GM13977 (cell line): ENCODE measurements at regions not wholly inside any gene's neighbourhood (a gene's known extent, or its start where the extent isn't known, plus 50 kb on each side); places are given as distances from the start of the nearest gene placed in this dataset.

ENCODE experiments used
- DNase-seq: peaks from one replicate; pipeline ENCODE4 v3.0.0; 2012; ENCODE audit warnings: low spot score
- CTCF ChIP-seq: IDR thresholded peaks from 2 replicates; pipeline ENCODE4 v1.5.1; 2012; ENCODE audit warnings: mild to moderate bottlenecking, control low read depth; ENCODE audit not compliant: insufficient read depth; ENCODE audit errors: extremely low read depth, missing control alignments
- in situ Hi-C: fragments of 300-500 bp; cut with MboI; formaldehyde crosslinking; loops from one replicate; pipeline ENCODE4 v1.12.0; 2022; ENCODE audit warnings: low sequenced_read_pairs, low pct_unique_long_range_greater_than_20kb, mixed read lengths, inconsistent platforms; ENCODE audit not compliant: unreplicated experiment

DNA sequence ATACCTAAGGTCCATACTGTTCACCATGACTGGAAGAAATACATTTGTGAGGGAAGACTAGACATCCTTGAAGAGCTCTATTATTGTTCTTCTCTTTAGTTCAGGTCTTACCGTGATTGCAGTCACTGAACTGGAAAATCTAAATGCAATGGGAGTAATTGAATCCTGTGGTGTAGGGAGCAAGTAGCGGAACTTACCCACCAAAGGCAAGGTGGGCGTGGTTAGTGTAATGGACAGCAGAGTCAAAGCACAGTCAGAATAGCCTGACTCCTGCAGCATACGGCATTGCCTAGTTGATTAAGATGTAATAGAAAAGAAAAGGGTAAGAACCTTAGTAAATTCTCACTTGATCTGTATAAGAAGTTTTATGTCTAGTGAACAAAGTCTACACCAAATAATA, 679.7 kb upstream of the EPHA7 start:
- in situ Hi-C loops, result no loop called here
- no peak for TF ChIP-seq CTCF
- no peak for DNase-seq

DNA sequence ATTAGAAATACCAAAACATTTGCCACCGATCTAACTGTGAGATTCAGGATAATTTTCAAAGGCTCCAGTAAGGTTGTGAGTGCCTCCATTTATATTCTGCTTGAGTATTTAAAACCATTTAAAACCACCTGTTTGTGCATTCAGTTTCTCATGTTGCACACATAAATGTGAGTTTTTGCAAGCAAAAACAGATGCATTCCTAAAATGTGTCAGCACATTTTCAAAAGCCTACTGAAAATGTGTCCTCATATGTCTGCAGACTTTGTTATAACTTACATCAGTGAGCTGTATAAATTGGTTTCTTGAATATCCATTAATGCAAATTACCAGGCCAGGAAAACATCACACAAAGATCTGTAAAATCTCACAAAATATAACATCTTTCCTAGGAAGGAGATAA, 676.6 kb upstream of the EPHA7 start:
- no peak for TF ChIP-seq CTCF
- in situ Hi-C loops, result no loop called here
- no peak for DNase-seq

- in situ Hi-C loops, result no loop called here
- TF ChIP-seq CTCF, result no peak
- DNase-seq, result no peak
Measured at GRCh38 chr6:94089941-94090340, 670.6 kb upstream of the EPHA7 start.

- DNase-seq, result no peak
- TF ChIP-seq CTCF, result no peak
- in situ Hi-C loops, result no loop called here
Measured at GRCh38 chr6:94088870-94089269, 669.5 kb upstream of the EPHA7 start.

- TF ChIP-seq CTCF, result no peak
- in situ Hi-C loops, result no loop called here
- no peak for DNase-seq
Measured at GRCh38 chr6:94074764-94075163, 655.4 kb upstream of the EPHA7 start.

DNA sequence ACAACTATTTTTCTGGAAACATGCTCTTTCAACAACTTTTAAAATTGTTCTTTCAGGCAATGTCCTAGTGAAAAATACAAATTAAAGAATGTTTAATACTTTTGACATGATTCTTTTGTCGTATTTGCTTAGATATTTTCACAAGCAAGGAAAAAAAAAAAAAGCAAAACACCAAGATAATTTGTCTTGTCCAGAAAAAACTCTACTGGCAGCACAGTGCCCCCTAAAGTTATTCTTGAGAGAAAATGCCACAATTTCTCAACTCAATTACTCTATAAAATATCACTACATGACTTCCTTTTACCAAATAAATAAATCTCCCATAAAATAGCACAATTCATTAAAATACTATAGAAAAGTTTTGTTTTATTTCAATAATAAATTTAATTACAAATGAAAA, 652.5 kb upstream of the EPHA7 start:
- no peak for TF ChIP-seq CTCF
- no peak for DNase-seq
- in situ Hi-C loops, result no loop called here

GRCh38 chr6:94065707-94066337, 646.5 kb upstream of the EPHA7 start:
- no peak for TF ChIP-seq CTCF
- in situ Hi-C loops, result no loop called here
- no peak for DNase-seq
